Ovary (tissue), 3 donors: ENCODE measurements at regions not wholly inside any gene's neighbourhood (a gene's known extent, or its start where the extent isn't known, plus 50 kb on each side); places are given as distances from the start of the nearest gene placed in this dataset.

Experiments
- POLR2A ChIP-seq: fragments of 450-650 bp; IDR thresholded peaks from one replicate; pipeline ENCODE4 v1.6.1; 2017; ENCODE audit warnings: antibody characterized with exemption, mild to moderate bottlenecking, moderate library complexity
- TF ChIP-seq, protein P1 (sequence below), 3 donors: fragments of 450-650 bp in 2 of 3; fragments of 200-600 bp in 1 of 3; IDR thresholded peaks; one replicate each; pipeline versions ENCODE4 v1.5.1 to v1.8.0; 2016 to 2022; ENCODE audit warnings: antibody characterized with exemption in 3 of 3, mild to moderate bottlenecking in 1 of 3
- donor health status: DM: no; HTN: no; CAD: no.

- TF ChIP-seq, protein P1, sequence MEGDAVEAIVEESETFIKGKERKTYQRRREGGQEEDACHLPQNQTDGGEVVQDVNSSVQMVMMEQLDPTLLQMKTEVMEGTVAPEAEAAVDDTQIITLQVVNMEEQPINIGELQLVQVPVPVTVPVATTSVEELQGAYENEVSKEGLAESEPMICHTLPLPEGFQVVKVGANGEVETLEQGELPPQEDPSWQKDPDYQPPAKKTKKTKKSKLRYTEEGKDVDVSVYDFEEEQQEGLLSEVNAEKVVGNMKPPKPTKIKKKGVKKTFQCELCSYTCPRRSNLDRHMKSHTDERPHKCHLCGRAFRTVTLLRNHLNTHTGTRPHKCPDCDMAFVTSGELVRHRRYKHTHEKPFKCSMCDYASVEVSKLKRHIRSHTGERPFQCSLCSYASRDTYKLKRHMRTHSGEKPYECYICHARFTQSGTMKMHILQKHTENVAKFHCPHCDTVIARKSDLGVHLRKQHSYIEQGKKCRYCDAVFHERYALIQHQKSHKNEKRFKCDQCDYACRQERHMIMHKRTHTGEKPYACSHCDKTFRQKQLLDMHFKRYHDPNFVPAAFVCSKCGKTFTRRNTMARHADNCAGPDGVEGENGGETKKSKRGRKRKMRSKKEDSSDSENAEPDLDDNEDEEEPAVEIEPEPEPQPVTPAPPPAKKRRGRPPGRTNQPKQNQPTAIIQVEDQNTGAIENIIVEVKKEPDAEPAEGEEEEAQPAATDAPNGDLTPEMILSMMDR (IDR thresholded peaks at IDR 0.05) = no peak
- TF ChIP-seq POLR2A = no peak
These were observed 215.1 kb upstream of the FAR2 start for GRCh38 chr12:28933864-28934527.
